OCI-LY1 (cell line): ENCODE measurements at regions not wholly inside any gene's neighbourhood (a gene's known extent, or its start where the extent isn't known, plus 50 kb on each side); places are given as distances from the start of the nearest gene placed in this dataset.

Source experiments
- CTCF ChIP-seq: fragments of 200-600 bp; sonication (generic), shearing (Covaris generic); IDR thresholded peaks from 2 replicates; pipeline ENCODE4 v1.5.1; 2017; ENCODE audit warnings: mild to moderate bottlenecking, antibody characterized with exemption, low read length, moderate library complexity, mixed read lengths
- EZH2 ChIP-seq: fragments of 200-600 bp; sonication (generic), shearing (Covaris generic); IDR thresholded peaks from 2 replicates; pipeline ENCODE4 v1.8.0; 2017; ENCODE audit warnings: borderline replicate concordance, mixed run types, mild to moderate bottlenecking, antibody characterized with exemption, low read length, moderate library complexity, mixed read lengths

- no peak for TF ChIP-seq CTCF
- no peak for TF ChIP-seq EZH2
Observed at GRCh38 chr2:217433522-217433921, 569.3 kb downstream of the TNS1 start.
